Activated CD8-positive, alpha-beta memory T cell treated with anti-CD3 and anti-CD28 coated beads for 4 hours (primary cell): ENCODE measurements at regions not wholly inside any gene's neighbourhood (a gene's known extent, or its start where the extent isn't known, plus 50 kb on each side); places are given as distances from the start of the nearest gene placed in this dataset.

ENCODE experiments used
- DNase-seq, 2 donors: peaks; one replicate each; pipeline ENCODE4 v3.0.0-alpha.2; 2020; ENCODE audit warnings: low read depth in 2 of 2

DNA sequence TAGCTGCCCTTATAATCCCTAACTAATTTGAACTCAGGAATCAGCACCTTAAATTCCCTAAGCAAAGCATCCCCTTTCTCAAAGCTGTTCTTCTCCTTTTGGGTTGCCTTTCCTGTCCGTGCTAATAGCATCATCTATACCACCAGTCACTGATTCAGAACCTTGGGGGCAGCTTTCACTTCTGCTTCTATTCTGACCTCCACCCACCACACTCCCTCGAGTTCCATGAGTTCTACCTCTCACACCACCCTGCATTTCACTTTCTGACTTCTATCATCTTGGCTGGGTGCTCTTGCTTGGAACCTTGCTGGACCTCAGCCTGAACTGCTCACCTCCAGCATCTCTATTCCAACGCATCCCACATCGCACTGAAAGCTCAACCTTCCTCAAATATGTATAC, 55.4 kb upstream of the KCNMB2 start:
- DNase-seq: no peak

DNA sequence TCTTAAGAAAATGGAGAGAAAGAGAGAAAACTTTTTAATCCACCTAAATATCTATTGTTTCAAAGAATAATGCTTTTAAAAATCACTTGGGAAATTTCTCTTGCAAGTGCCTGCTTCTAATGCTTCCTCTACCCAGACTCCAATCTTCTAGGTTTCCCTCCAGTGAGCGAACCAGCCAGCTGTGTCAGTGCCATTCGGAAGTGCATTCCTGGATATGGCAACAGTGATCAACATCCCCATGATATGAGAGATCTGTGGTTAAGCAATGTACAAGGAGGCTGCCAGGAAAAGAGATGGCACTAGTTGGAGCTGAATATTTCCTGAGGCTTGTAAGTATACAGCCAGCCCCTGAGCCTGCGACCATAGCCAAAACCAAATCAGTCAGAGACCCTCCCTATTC, 53.3 kb upstream of the KCNMB2 start:
- no peak for DNase-seq

DNA sequence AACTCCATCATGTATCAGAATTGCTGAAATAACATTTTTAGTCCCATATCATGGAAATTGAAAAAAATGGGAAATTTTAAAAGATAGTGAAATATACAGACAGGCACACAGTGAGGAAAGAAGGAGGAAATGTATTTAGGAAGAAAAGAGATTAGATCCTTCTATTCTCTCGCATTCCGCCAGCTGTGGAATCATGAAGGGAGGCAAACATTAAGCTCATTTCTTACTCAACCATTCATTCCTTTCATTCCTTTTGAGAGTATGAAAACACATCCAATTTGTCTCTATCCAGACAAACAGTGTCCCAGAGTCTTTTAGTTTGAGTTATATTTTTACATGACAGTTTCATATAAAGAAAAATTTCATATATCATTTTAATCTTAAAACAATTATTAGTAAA, 52.5 kb upstream of the KCNMB2 start:
- no peak for DNase-seq

DNA sequence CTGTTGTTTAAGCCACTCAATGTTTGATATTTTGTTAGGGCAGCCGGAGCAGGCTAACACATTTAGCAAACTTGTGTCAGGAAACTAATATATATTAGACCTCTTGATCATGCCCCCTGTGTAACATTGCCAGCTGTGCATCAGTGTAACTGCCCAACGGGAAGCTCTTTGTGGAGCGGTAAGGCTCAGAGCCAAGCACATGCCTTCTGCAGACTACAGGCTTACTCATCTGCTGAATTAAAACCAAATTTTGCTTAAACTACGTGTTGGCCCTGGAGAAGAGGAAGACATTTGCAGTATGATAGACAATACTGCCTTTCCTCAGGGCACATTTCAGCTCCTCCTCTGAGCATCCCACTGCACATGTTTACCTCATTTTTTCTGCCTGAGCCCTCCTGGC, 50.5 kb upstream of the KCNMB2 start:
- DNase-seq: no peak
